CD4-positive, alpha-beta T cell treated with Interleukin-4 for 4 hours (primary cell): ENCODE measurements at regions not wholly inside any gene's neighbourhood (a gene's known extent, or its start where the extent isn't known, plus 50 kb on each side); places are given as distances from the start of the nearest gene placed in this dataset.

ENCODE experiments used
- DNase-seq: peaks from one replicate; pipeline ENCODE4 v3.0.0-alpha.2; 2020

GRCh38 chr3:150055332-150055731 is 84.6 kb upstream of the PFN2 start:
- no peak for DNase-seq

GRCh38 chr3:150054635-150055034 is 83.9 kb upstream of the PFN2 start:
- no peak for DNase-seq

- no peak for DNase-seq
Measured at GRCh38 chr3:150050510-150050909, 79.8 kb upstream of the PFN2 start.

GRCh38 chr3:150049317-150049716 is 78.6 kb upstream of the PFN2 start:
- DNase-seq: no peak

- no peak for DNase-seq
Measured at GRCh38 chr3:150041877-150042276, 71.2 kb upstream of the PFN2 start.

- no peak for DNase-seq
Measured at GRCh38 chr3:150040097-150040496, 69.4 kb upstream of the PFN2 start.

- DNase-seq: no peak
Measured at GRCh38 chr3:150038830-150039229, 68.1 kb upstream of the PFN2 start.

GRCh38 chr3:150036780-150037179 is 66.1 kb upstream of the PFN2 start:
- DNase-seq: no peak

GRCh38 chr3:150035910-150036612 is 65.4 kb upstream of the PFN2 start:
- DNase-seq: no peak

- no peak for DNase-seq
Measured at GRCh38 chr3:150035301-150035779, 64.6 kb upstream of the PFN2 start.

- no peak for DNase-seq
Measured at GRCh38 chr3:150033721-150034120, 63.0 kb upstream of the PFN2 start.

GRCh38 chr3:150030841-150031240 is 60.1 kb upstream of the PFN2 start:
- DNase-seq: no peak

- no peak for DNase-seq
Measured at GRCh38 chr3:150023239-150023636, 52.5 kb upstream of the PFN2 start.

- no peak for DNase-seq
Measured at GRCh38 chr3:150022381-150023238, 51.9 kb upstream of the PFN2 start.

- no peak for DNase-seq
Measured at GRCh38 chr3:150020527-150020926, 49.8 kb upstream of the PFN2 start.
